ENCODE measurements at regions not wholly inside any gene's neighbourhood (a gene's known extent, or its start where the extent isn't known, plus 50 kb on each side); places are given as distances from the start of the nearest gene placed in this dataset.

- no peak for TF ChIP-seq ETV6 (CRISPR knock-in tag; IDR thresholded peaks at IDR 0.05)
- TF ChIP-seq ZMAT4 (CRISPR knock-in tag; IDR thresholded peaks at IDR 0.05), result no peak
- TF ChIP-seq CTCF (IDR thresholded peaks at IDR 0.05), result no peak
- no peak for TF ChIP-seq ATF3 (CRISPR knock-in tag; conservative IDR thresholded peaks at IDR 0.05)
- TF ChIP-seq USF2 (CRISPR knock-in tag; IDR thresholded peaks at IDR 0.05), result no peak
- no peak for TF ChIP-seq CREB1 (CRISPR knock-in tag; IDR thresholded peaks at IDR 0.05)
- TF ChIP-seq ZNF219 (CRISPR knock-in tag; IDR thresholded peaks at IDR 0.05; ENCODE audit: borderline replicate concordance), result no peak
- TF ChIP-seq JUN (CRISPR knock-in tag; IDR thresholded peaks at IDR 0.05), result no peak
- TF ChIP-seq MYBL2 (CRISPR knock-in tag; IDR thresholded peaks at IDR 0.05), result no peak
- no peak for TF ChIP-seq E2F1 (CRISPR knock-in tag; IDR thresholded peaks at IDR 0.05)
Measured at GRCh38 chr5:99020698-99021048, 91.9 kb upstream of the CHD1 start.

Measured in WTC11 (cell line).